Retinal pigment epithelial cell (primary cell): ENCODE measurements at regions not wholly inside any gene's neighbourhood (a gene's known extent, or its start where the extent isn't known, plus 50 kb on each side); places are given as distances from the start of the nearest gene placed in this dataset.
"Not testable (repeated sequence)": the region's sequence is repeated elsewhere in the genome, so short reads cannot be mapped to it uniquely, and the experiment has no call there.

Experiments
- DNase-seq: peaks from one replicate; pipeline ENCODE4 v3.0.0-alpha.2; 2010; ENCODE audit warnings: low read depth
- H3K4me3 ChIP-seq: 2 replicates; pipeline ENCODE4 v1.5.1; 2011; ENCODE audit warnings: mild to moderate bottlenecking, low read length, control low read depth, moderate library complexity
- TF ChIP-seq, protein P1 (sequence below): conservative IDR thresholded peaks from 2 replicates; pipeline ENCODE4 v1.5.1; 2011; ENCODE audit warnings: low read depth, low read length, control low read depth, inconsistent platforms

DNA sequence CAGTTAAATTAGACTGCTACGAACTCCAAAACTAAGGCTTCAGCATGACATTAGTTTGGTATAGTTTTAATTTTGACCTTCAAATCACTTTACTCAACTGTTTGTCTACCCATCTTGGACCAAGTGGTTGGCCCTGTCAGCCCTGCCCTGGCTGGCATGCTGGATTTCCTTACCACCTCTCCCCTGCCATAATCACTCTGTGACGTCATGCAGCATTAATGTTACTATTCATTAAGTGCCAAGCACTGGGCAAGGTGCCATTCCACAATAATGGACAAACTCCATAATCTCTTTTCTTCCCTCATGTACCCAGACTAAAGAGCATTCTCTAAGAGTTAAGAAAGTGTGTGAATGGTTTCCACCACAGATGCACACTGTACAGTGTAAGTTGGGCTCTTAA, 277.0 kb upstream of the INTU start:
- peak; percentile 78 for DNase-seq
- no peak overlapping the region for H3K4me3 ChIP-seq
- TF ChIP-seq, protein P1, sequence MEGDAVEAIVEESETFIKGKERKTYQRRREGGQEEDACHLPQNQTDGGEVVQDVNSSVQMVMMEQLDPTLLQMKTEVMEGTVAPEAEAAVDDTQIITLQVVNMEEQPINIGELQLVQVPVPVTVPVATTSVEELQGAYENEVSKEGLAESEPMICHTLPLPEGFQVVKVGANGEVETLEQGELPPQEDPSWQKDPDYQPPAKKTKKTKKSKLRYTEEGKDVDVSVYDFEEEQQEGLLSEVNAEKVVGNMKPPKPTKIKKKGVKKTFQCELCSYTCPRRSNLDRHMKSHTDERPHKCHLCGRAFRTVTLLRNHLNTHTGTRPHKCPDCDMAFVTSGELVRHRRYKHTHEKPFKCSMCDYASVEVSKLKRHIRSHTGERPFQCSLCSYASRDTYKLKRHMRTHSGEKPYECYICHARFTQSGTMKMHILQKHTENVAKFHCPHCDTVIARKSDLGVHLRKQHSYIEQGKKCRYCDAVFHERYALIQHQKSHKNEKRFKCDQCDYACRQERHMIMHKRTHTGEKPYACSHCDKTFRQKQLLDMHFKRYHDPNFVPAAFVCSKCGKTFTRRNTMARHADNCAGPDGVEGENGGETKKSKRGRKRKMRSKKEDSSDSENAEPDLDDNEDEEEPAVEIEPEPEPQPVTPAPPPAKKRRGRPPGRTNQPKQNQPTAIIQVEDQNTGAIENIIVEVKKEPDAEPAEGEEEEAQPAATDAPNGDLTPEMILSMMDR, result no peak

DNA sequence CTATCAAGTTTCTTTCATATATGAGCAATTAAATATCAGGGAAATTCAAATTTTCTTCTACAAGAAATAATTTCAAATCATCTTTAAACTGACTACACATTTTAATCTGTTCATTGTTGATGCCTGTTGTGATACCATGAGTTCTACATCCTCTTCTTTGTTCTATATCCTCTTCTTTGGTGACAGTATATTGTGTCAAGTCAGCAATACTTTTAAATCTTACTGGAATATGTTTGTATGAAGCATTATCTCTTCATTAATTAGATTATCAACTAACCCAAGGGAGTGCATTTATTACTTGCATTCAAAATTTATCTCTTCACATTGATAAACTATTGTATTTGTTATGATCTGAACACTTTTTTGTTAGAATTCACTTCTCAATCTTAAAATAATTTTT, 275.0 kb upstream of the INTU start:
- TF ChIP-seq, protein P1, result no peak
- DNase-seq, result no peak
- no peak overlapping the region for H3K4me3 ChIP-seq

DNA sequence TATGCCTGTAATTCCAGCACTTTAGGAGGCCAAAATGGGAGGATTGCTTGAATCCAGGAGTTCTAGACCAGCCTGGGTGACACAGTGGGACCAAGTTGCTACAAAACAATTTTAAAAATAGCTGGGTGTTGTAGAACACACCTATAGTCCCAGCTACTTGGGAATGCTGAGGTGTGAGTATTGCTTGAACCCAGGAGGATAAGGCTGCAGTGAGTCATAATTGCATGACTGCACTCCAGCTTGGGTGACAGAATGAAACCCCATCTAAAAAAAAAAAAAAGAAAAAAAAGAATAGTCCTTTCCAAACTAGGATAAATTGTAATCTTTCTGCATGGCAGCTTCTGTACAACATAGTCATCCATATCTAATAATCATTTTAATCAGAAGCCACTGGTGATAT, 270.1 kb upstream of the INTU start:
- DNase-seq, result no peak
- H3K4me3 ChIP-seq, result no peak overlapping the region
- TF ChIP-seq, protein P1, result no peak

DNA sequence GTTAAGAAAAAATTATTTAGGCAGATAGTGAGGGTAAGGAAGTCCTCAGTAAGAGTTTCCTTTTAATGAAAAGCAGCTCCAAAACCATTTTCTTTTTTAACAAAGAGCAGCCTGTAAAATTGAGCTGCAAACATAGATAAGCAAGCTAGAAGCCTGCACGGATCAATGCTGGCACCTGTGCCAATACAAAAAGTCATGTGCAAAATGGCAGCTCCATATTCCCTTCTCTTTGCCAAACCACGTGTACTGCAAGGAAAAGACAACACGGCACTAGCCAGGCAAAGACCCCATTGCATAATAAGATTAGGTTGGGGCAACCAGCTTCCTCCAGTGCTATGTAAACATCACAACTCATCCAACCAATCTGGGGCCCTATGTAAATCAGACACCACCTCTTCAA, 268.4 kb upstream of the INTU start:
- H3K4me3 ChIP-seq, result no peak overlapping the region
- no peak for DNase-seq
- TF ChIP-seq, protein P1, result no peak

DNA sequence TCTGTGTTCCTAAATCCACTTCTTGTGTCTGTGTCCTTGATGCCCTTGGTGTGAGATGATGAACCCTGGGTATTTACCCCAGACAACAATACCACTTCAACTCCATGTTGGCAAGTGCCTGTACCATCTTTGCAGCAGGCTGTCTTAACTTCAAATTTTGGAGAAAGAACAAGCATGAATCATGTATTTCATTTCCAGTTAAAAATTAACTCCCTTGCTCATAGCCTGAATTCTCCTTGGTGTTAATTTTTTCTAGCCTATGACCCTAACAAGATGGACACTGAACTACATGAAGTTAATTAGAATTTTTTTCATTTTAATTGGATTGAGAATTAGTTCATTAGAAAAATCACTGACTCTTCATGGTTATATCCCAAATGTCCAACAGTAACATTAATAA, 267.8 kb upstream of the INTU start:
- no peak for DNase-seq
- no peak overlapping the region for H3K4me3 ChIP-seq
- TF ChIP-seq, protein P1, result no peak

DNA sequence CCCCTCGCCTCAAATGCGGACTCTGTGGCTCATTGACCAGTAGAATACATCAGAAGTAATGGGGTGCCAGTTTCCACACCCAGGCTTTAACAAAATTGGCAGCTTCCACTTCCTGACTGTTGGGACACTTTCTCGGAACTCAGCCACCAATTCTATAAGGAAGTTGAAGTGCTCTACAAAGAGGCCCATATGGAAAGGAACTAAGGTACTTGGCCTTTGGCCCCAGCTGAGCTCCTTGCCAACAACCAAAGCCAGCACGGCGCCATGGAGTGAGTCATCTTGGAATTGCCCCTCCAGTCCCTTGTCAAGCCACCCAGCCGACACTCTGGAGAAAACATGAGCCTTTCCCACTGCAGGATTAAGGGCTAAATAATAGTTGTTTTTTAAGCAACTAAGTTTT, 262.2 kb upstream of the INTU start:
- DNase-seq, result peak; percentile 11

DNA sequence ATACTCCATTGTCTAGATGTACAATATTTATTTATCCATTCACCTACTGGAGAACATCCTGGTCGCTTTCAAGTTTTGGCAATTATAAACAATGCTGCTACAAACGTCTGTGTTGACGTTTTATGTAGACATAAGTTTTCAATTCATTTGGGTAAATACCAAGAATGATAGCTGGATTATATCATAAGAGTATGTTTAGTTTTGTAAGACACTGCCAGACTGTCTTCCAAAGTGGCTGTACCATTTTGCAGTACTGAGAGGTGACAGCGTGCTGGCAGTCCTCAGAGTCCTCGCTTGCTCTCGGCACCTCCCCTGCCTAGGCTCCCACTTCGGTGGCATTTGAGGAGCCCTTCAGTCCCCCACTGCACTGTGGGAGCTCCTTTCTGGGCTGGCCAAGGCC, 253.3 kb upstream of the INTU start:
- DNase-seq, result no peak
- H3K4me3 ChIP-seq, result no peak overlapping the region
- TF ChIP-seq, protein P1, result no peak

More for the DNA sequence above, 262.2 kb upstream of the INTU start:
- no peak overlapping the region for H3K4me3 ChIP-seq
- TF ChIP-seq, protein P1, result no peak

DNA sequence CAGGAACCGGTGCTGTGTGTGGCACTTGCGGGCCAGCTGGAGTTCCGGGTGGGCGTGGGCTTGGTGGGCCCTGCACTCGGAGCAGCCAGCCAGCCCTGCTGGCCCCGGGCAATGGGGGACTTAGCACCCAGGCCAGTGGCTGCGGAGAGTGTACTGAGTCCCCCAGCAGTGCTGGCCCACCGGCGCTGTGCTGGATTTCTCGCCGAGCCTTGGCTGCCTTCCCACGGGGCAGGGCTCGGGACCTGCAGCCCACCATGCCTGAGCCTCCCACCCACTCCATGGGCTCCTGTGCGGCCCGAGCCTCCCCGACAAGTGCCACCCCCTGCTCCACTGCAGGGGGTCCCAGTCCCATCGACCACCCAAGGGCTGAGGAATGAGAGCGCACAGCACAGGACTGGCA, 252.8 kb upstream of the INTU start:
- not testable (repeated sequence) for DNase-seq, H3K4me3 ChIP-seq
